GM23338 (cell line): ENCODE measurements at regions not wholly inside any gene's neighbourhood (a gene's known extent, or its start where the extent isn't known, plus 50 kb on each side); places are given as distances from the start of the nearest gene placed in this dataset.
"Not testable (repeated sequence)": the region's sequence is repeated elsewhere in the genome, so short reads cannot be mapped to it uniquely, and the experiment has no call there.

Source experiments
- CREB1 ChIP-seq: fragments of 250-450 bp; sonication (Bioruptor Pico); IDR thresholded peaks from 2 replicates; pipeline ENCODE4 v1.5.0; 2020; ENCODE audit warnings: low read depth, mild to moderate bottlenecking, moderate library complexity
- CTCF ChIP-seq, 2 experiments: fragments of 200-600 bp in 1 of 2; sonication (generic) in 1 of 2; conservative IDR thresholded peaks; 2 replicates each; pipeline versions ENCODE4 v1.5.1 to v1.6.1; 2016 to 2017; ENCODE audit warnings: antibody characterized with exemption in 2 of 2, low read depth in 2 of 2, mild to moderate bottlenecking in 2 of 2, moderate library complexity in 1 of 2
- EZH2 ChIP-seq: fragments of 200-600 bp; sonication (generic); IDR thresholded peaks from one replicate; pipeline ENCODE4 v1.8.0; 2017; ENCODE audit warnings: antibody characterized with exemption, mild to moderate bottlenecking, low read depth; ENCODE audit not compliant: unreplicated experiment
- EZH2phosphoT487 ChIP-seq: fragments of 200-600 bp; sonication (generic); IDR thresholded peaks from one replicate; pipeline ENCODE4 v1.8.1; 2018; ENCODE audit warnings: antibody characterized with exemption; ENCODE audit not compliant: unreplicated experiment
- JUNB ChIP-seq: IDR thresholded peaks from one replicate; pipeline ENCODE4 v1.6.1; 2016; ENCODE audit warnings: antibody characterized with exemption; ENCODE audit not compliant: unreplicated experiment
- POLR2AphosphoS5 ChIP-seq: IDR thresholded peaks from 2 replicates; pipeline ENCODE4 v1.6.1; 2016; ENCODE audit warnings: antibody characterized with exemption, low read depth
- REST ChIP-seq: IDR thresholded peaks from one replicate; pipeline ENCODE4 v1.6.1; 2018; ENCODE audit warnings: antibody characterized with exemption; ENCODE audit not compliant: unreplicated experiment
- STAT1 ChIP-seq: IDR thresholded peaks from one replicate; pipeline ENCODE4 v1.6.1; 2016; ENCODE audit warnings: antibody characterized with exemption; ENCODE audit not compliant: unreplicated experiment
- ZNF462 ChIP-seq: fragments of 250-450 bp; sonication (Bioruptor Pico); IDR thresholded peaks from 2 replicates; pipeline ENCODE4 v1.5.0; 2020; ENCODE audit warnings: mild to moderate bottlenecking, moderate library complexity

- not testable (repeated sequence) for TF ChIP-seq CTCF (conservative IDR thresholded peaks at IDR 0.05; ENCODE audit: low read depth in 2 of 2); POLR2AphosphoS5; STAT1; EZH2; ZNF462 (CRISPR knock-in tag); EZH2phosphoT487; REST; JUNB; CREB1 (CRISPR knock-in tag)
Observed at GRCh38 chr9:135177562-135177961, 90.1 kb downstream of the OLFM1 start.
